Spleen (tissue), 11 donors: ENCODE measurements at regions not wholly inside any gene's neighbourhood (a gene's known extent, or its start where the extent isn't known, plus 50 kb on each side); places are given as distances from the start of the nearest gene placed in this dataset.

Experiments
- DNase-seq: peaks from one replicate; pipeline ENCODE4 v3.0.0-alpha.2; 2020
- H3K27ac ChIP-seq, 8 donors: fragments of 200-600 bp; sonication (generic) in 7 of 8; 1 replicate in 4 of 8; 2 replicates in 4 of 8; pipeline versions ENCODE4 v1.5.0 to v1.8.0; 2016 to 2021; ENCODE audit warnings: inconsistent platforms in 4 of 8, mild to moderate bottlenecking in 4 of 8, moderate library complexity in 1 of 8
- H3K27me3 ChIP-seq, 7 donors: fragments of 200-600 bp; sonication (generic) in 6 of 7; replicated peaks in 1 of 7; 1 replicate in 4 of 7; 2 replicates in 3 of 7; pipeline versions ENCODE4 v1.5.0 to v1.8.0; 2016 to 2021; ENCODE audit warnings: inconsistent platforms in 3 of 7, mild to moderate bottlenecking in 1 of 7
- H3K36me3 ChIP-seq, 6 donors: fragments of 200-600 bp; sonication (generic) in 5 of 6; 1 replicate in 4 of 6; 2 replicates in 2 of 6; pipeline versions ENCODE4 v1.5.0 to v1.8.0; 2016 to 2021; ENCODE audit warnings: inconsistent platforms in 2 of 6
- H3K4me1 ChIP-seq, 6 donors: fragments of 200-600 bp; sonication (generic) in 5 of 6; 1 replicate in 3 of 6; 2 replicates in 3 of 6; pipeline versions ENCODE4 v1.5.0 to v1.8.0; 2016 to 2021; ENCODE audit warnings: inconsistent platforms in 3 of 6
- H3K4me3 ChIP-seq, 8 donors: fragments of 200-600 bp; sonication (generic) in 7 of 8; 1 replicate in 4 of 8; 2 replicates in 4 of 8; pipeline versions ENCODE4 v1.5.0 to v1.8.0; 2016 to 2021; ENCODE audit warnings: inconsistent platforms in 4 of 8, mild to moderate bottlenecking in 4 of 8, moderate library complexity in 2 of 8
- H3K9me3 ChIP-seq, 8 donors: fragments of 200-600 bp; sonication (generic) in 7 of 8; 1 replicate in 4 of 8; 2 replicates in 4 of 8; pipeline versions ENCODE4 v1.5.0 to v1.8.0; 2016 to 2021; ENCODE audit warnings: inconsistent platforms in 4 of 8
- CTCF ChIP-seq, 11 experiments: fragments of 200-600 bp in 7 of 11; fragments of 450-650 bp in 4 of 11; sonication (generic) in 4 of 11; IDR thresholded peaks in 8 of 11; conservative IDR thresholded peaks in 3 of 11; 1 replicate in 7 of 11; 2 replicates in 4 of 11; pipeline versions ENCODE4 v1.4.0 to v1.8.0; 2016 to 2021; ENCODE audit warnings: antibody characterized with exemption in 11 of 11, inconsistent platforms in 4 of 11, mild to moderate bottlenecking in 1 of 11
- POLR2A ChIP-seq, 3 donors: fragments of 450-650 bp; IDR thresholded peaks; one replicate each; pipeline ENCODE4 v1.5.1; 2017; ENCODE audit warnings: antibody characterized with exemption in 3 of 3, mild to moderate bottlenecking in 1 of 3
- POLR2AphosphoS5 ChIP-seq, 3 donors: sonication (generic); formaldehyde crosslinking; IDR thresholded peaks; one replicate each; pipeline ENCODE4 v1.5.1; 2017; ENCODE audit warnings: antibody characterized with exemption in 3 of 3
- WGBS, 5 donors: extraction: QIAGEN DNeasy Blood & Tissue Kit in 3 of 5; methylation state at CpG; one replicate each; pipeline versions ENCODE4 v1.1.5 to v1.1.7; 2013 to 2018; 5-methylcytosine and 5-hydroxymethylcytosine counted together
- intact Hi-C: fragments of 100-400 bp; cut with DNase I; formaldehyde crosslinking; loops from one replicate; pipeline ENCODE4 v1.15.0; 2023; ENCODE audit warnings: low total_unique reads
- donor health status: healthy with polysubstance abuse.
- donor health status: DM: no; HTN: no; CAD: no; lungs with moderate emphysema.
- donor health status: DM: no; HTN: no; CAD: no.
- donor health status: Bipolar disorder and iron deficiency.
- donor health status: healthy.
- donor health status: DM: no; HTN: no; CAD: no.
- donor health status: DM: yes; HTN: yes; CAD: no.

GRCh38 chr7:97271619-97272018, 154.1 kb downstream of the SDHAF3 start:
- intact Hi-C loops: no loop called here
- Histone ChIP-seq H3K27ac (no peak overlapping the region), H3K4me1 (no peaks in the 10 kb centered on the region), H3K4me3 (no peak overlapping the region), H3K36me3 (no peaks in the 10 kb centered on the region), H3K27me3 (no peaks in the 10 kb centered on the region), H3K9me3 (peaks cover 0 to 3% (median 0%) of the 10 kb centered on the region in 8 donors)
- 82 to 92% (median 84%) methylated on average over 4 of the region's 4 CpGs for WGBS, 5 donors
- DNase-seq: no peak
- no peak for TF ChIP-seq POLR2AphosphoS5 (IDR thresholded peaks at IDR 0.05)
- TF ChIP-seq CTCF (IDR thresholded peaks at IDR 0.05 in 8 of 11, conservative IDR thresholded peaks at IDR 0.05 in 3 of 11): no peak
- no peak for TF ChIP-seq POLR2A (IDR thresholded peaks at IDR 0.05)

GRCh38 chr7:97272237-97272975, 154.9 kb downstream of the SDHAF3 start:
- DNase-seq: no peak
- Histone ChIP-seq H3K27ac (no peak overlapping the region), H3K4me1 (no peaks in the 10 kb centered on the region), H3K27me3 (no peaks in the 10 kb centered on the region), H3K9me3 (peaks cover 0 to under 1% (median 0%) of the 10 kb centered on the region in 8 donors), H3K36me3 (no peaks in the 10 kb centered on the region), H3K4me3 (no peak overlapping the region)
- intact Hi-C loops: no loop called here
- TF ChIP-seq POLR2AphosphoS5 (IDR thresholded peaks at IDR 0.05): no peak
- 54 to 72% (median 68%) methylated on average over 7 of the region's 7 CpGs for WGBS, 5 donors

GRCh38 chr7:97275475-97275874, 158.0 kb downstream of the SDHAF3 start:
- Histone ChIP-seq H3K36me3 (no peaks in the 10 kb centered on the region), H3K4me1 (no peaks in the 10 kb centered on the region), H3K4me3 (no peak overlapping the region), H3K27ac (no peak overlapping the region), H3K9me3 (no peaks in the 10 kb centered on the region), H3K27me3 (no peaks in the 10 kb centered on the region)
- no peak for DNase-seq
- intact Hi-C loops: no loop called here
- WGBS, 5 donors: 82 to 89% (median 84%) methylated on average over 2 of the region's 2 CpGs
- no peak for TF ChIP-seq CTCF (IDR thresholded peaks at IDR 0.05 in 8 of 11, conservative IDR thresholded peaks at IDR 0.05 in 3 of 11)
- TF ChIP-seq POLR2AphosphoS5 (IDR thresholded peaks at IDR 0.05): no peak
- TF ChIP-seq POLR2A (IDR thresholded peaks at IDR 0.05): no peak

GRCh38 chr7:97280950-97281349, 163.5 kb downstream of the SDHAF3 start:
- 74 to 87% (median 78%) methylated on average over 5 of the region's 5 CpGs for WGBS, 5 donors
- no peak overlapping the region for H3K27ac ChIP-seq
- no peak for DNase-seq
- H3K36me3 ChIP-seq: no peaks in the 10 kb centered on the region
- H3K27me3 ChIP-seq: no peaks in the 10 kb centered on the region
- TF ChIP-seq POLR2AphosphoS5 (IDR thresholded peaks at IDR 0.05) (no peak), POLR2A (IDR thresholded peaks at IDR 0.05) (no peak), CTCF (IDR thresholded peaks at IDR 0.05 in 8 of 11, conservative IDR thresholded peaks at IDR 0.05 in 3 of 11) (no peak)
- H3K4me3 ChIP-seq: no peak overlapping the region
- no peaks in the 10 kb centered on the region for H3K4me1 ChIP-seq
- no peaks in the 10 kb centered on the region for H3K9me3 ChIP-seq
- intact Hi-C loops: no loop called here
